RWPE2 (cell line): ENCODE measurements at regions not wholly inside any gene's neighbourhood (a gene's known extent, or its start where the extent isn't known, plus 50 kb on each side); places are given as distances from the start of the nearest gene placed in this dataset.

Source experiments
- ATAC-seq: fragments of 200-7000 bp; cut with Tn5 transposase; 3 replicates; pipeline ENCODE4 v1.9.1; 2021; ENCODE audit warnings: low read depth
- DNase-seq: peaks from one replicate; pipeline ENCODE4 v3.0.0-alpha.2; 2020; ENCODE audit warnings: low spot score
- H3K27ac ChIP-seq: fragments of 450-650 bp; 2 replicates; pipeline ENCODE4 v1.5.1; 2017; ENCODE audit warnings: mild to moderate bottlenecking; ENCODE audit not compliant: poor library complexity, severe bottlenecking
- H3K27me3 ChIP-seq: fragments of 250-450 bp; sonication (Bioruptor Pico); 2 replicates; pipeline ENCODE4 v1.5.1; 2021; ENCODE audit warnings: mild to moderate bottlenecking, moderate library complexity; ENCODE audit not compliant: insufficient read depth, poor library complexity, severe bottlenecking
- H3K36me3 ChIP-seq: fragments of 250-450 bp; sonication (Bioruptor Pico); 2 replicates; pipeline ENCODE4 v1.5.1; 2020; ENCODE audit warnings: low read depth, mild to moderate bottlenecking, moderate library complexity
- H3K4me1 ChIP-seq: fragments of 250-450 bp; sonication (Bioruptor Pico); 2 replicates; pipeline ENCODE4 v1.5.1; 2021; ENCODE audit warnings: mild to moderate bottlenecking, moderate library complexity; ENCODE audit not compliant: insufficient read depth, poor library complexity, severe bottlenecking
- H3K4me3 ChIP-seq: fragments of 250-450 bp; sonication (Bioruptor Pico); 2 replicates; pipeline ENCODE4 v1.5.1; 2021; ENCODE audit warnings: mild to moderate bottlenecking, moderate library complexity; ENCODE audit not compliant: severe bottlenecking
- H3K9me3 ChIP-seq: fragments of 250-450 bp; sonication (Bioruptor Pico); 2 replicates; pipeline ENCODE4 v1.5.1; 2021; ENCODE audit warnings: mild to moderate bottlenecking, moderate library complexity; ENCODE audit not compliant: severe bottlenecking
- CTCF ChIP-seq: fragments of 450-650 bp; IDR thresholded peaks from one replicate; pipeline ENCODE4 v1.5.1; 2017; ENCODE audit warnings: mild to moderate bottlenecking, moderate library complexity; ENCODE audit not compliant: poor library complexity, severe bottlenecking

- Histone ChIP-seq H3K27ac (no peak overlapping the region), H3K4me1 (no peaks in the 10 kb centered on the region), H3K36me3 (no peaks in the 10 kb centered on the region), H3K27me3 (no peaks in the 10 kb centered on the region), H3K9me3 (no peaks in the 10 kb centered on the region), H3K4me3 (no peak overlapping the region)
- ATAC-seq (no peak), DNase-seq (no peak)
- no peak for TF ChIP-seq CTCF
These were observed 53.0 kb upstream of the CA12 start for GRCh38 chr15:63434576-63435186.

- Histone ChIP-seq H3K4me1 (no peaks in the 10 kb centered on the region), H3K27me3 (no peaks in the 10 kb centered on the region), H3K9me3 (no peaks in the 10 kb centered on the region), H3K27ac (no peak overlapping the region), H3K4me3 (no peak overlapping the region), H3K36me3 (no peaks in the 10 kb centered on the region)
- no peak for TF ChIP-seq CTCF
- no peak for ATAC-seq
- DNase-seq = no peak
These were observed 53.7 kb upstream of the CA12 start for GRCh38 chr15:63435204-63435820.

GRCh38 chr15:63436341-63436740, 54.7 kb upstream of the CA12 start:
- ATAC-seq (no peak), DNase-seq (no peak)
- H3K27ac ChIP-seq = no peak overlapping the region
- H3K4me1 ChIP-seq = no peaks in the 10 kb centered on the region
- TF ChIP-seq CTCF = no peak
- H3K27me3 ChIP-seq = no peaks in the 10 kb centered on the region
- no peaks in the 10 kb centered on the region for H3K36me3 ChIP-seq
- H3K9me3 ChIP-seq = no peaks in the 10 kb centered on the region
- H3K4me3 ChIP-seq = no peak overlapping the region

- H3K36me3 ChIP-seq = no peaks in the 10 kb centered on the region
- DNase-seq = no peak
- H3K27me3 ChIP-seq = no peaks in the 10 kb centered on the region
- ATAC-seq = peak; percentile 52; the same call in 2 of the 3 replicates
- no peaks in the 10 kb centered on the region for H3K4me1 ChIP-seq
- TF ChIP-seq CTCF = no peak
- H3K4me3 ChIP-seq = no peak overlapping the region
- H3K9me3 ChIP-seq = no peaks in the 10 kb centered on the region
- no peak overlapping the region for H3K27ac ChIP-seq
These were observed 55.3 kb upstream of the CA12 start for GRCh38 chr15:63436872-63437375.
